ENCODE measurements at regions not wholly inside any gene's neighbourhood (a gene's known extent, or its start where the extent isn't known, plus 50 kb on each side); places are given as distances from the start of the nearest gene placed in this dataset.

- no peaks in the 10 kb centered on the region for H3K9me3 ChIP-seq (ENCODE audit: control insufficient read depth, low read depth, low read length)
- H3K4me1 ChIP-seq (ENCODE audit: insufficient read depth, low read length), result no peaks in the 10 kb centered on the region; the same call in 1 of the 2 replicates
- no peak overlapping the region for H2BK20ac ChIP-seq (ENCODE audit: low read depth, low read length, poor library complexity, severe bottlenecking)
- no CpG with 5 or more reads among the region's 2 CpGs for WGBS (ENCODE audit: extremely low coverage, insufficient read length, low lambda C conversion rate)
- H3K79me2 ChIP-seq (ENCODE audit: insufficient read depth, low read length), result no peaks in the 10 kb centered on the region
- Mint-ChIP-seq H3K4me1 (peaks cover 15 to 16% of the 10 kb centered on the region in 2 experiments; a peak in 3 of 4 replicates), H3K27me3 (ENCODE audit: low read depth) (no peaks in the 10 kb centered on the region), H3K9me3 (peaks cover 4 to 7% of the 10 kb centered on the region in 2 experiments), H3K36me3 (ENCODE audit: insufficient read depth in 1 of 3, low read depth in 3 of 3) (peaks cover 3 to 8% (median 4%) of the 10 kb centered on the region in 3 experiments; a peak in 5 of 7 replicates), H3K27ac (no peak overlapping the region), H3K4me3 (no peak overlapping the region)
- no peak overlapping the region for H3K14ac ChIP-seq (ENCODE audit: insufficient read depth, low read length)
- TF ChIP-seq, protein P1, sequence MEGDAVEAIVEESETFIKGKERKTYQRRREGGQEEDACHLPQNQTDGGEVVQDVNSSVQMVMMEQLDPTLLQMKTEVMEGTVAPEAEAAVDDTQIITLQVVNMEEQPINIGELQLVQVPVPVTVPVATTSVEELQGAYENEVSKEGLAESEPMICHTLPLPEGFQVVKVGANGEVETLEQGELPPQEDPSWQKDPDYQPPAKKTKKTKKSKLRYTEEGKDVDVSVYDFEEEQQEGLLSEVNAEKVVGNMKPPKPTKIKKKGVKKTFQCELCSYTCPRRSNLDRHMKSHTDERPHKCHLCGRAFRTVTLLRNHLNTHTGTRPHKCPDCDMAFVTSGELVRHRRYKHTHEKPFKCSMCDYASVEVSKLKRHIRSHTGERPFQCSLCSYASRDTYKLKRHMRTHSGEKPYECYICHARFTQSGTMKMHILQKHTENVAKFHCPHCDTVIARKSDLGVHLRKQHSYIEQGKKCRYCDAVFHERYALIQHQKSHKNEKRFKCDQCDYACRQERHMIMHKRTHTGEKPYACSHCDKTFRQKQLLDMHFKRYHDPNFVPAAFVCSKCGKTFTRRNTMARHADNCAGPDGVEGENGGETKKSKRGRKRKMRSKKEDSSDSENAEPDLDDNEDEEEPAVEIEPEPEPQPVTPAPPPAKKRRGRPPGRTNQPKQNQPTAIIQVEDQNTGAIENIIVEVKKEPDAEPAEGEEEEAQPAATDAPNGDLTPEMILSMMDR (conservative IDR thresholded peaks at IDR 0.05), result no peak
- no peaks in the 10 kb centered on the region for H3K27me3 ChIP-seq (ENCODE audit: insufficient read depth, low read length)
- no peak overlapping the region for H3K9ac ChIP-seq (ENCODE audit: extremely low read depth, insufficient read length, low read length)
- H2BK12ac ChIP-seq (ENCODE audit: insufficient read length, low read depth, low read length), result no peak overlapping the region
- no peak overlapping the region for H3T11ph ChIP-seq (ENCODE audit: low read length)
- H3K4ac ChIP-seq (ENCODE audit: low read depth, low read length), result no peak overlapping the region
- H2BK120ac ChIP-seq (ENCODE audit: low read depth, low read length, poor library complexity, severe bottlenecking), result no peak overlapping the region
- H2BK5ac ChIP-seq (ENCODE audit: insufficient read length, low read length), result no peak overlapping the region
- no peak overlapping the region for H3K18ac ChIP-seq (ENCODE audit: insufficient read length, low read depth, low read length)
- H2BK15ac ChIP-seq (ENCODE audit: low read depth, low read length), result no peak overlapping the region
- H3K79me1 ChIP-seq (ENCODE audit: insufficient read depth, low read depth, low read length, poor library complexity, severe bottlenecking), result no peaks in the 10 kb centered on the region
- H4K91ac ChIP-seq (ENCODE audit: insufficient read length, low read depth, low read length), result no peak overlapping the region
- H3K23ac ChIP-seq (ENCODE audit: insufficient read length, low read depth, low read length), result no peak overlapping the region
- DNase-seq, result no peak
- no peak overlapping the region for H2AK5ac ChIP-seq (ENCODE audit: insufficient read length, low read length)
- H3K56ac ChIP-seq (ENCODE audit: insufficient read length, low read depth, low read length), result no peak overlapping the region
- no peak overlapping the region for H2AFZ ChIP-seq (ENCODE audit: low read length)
- no peak overlapping the region for H4K8ac ChIP-seq (replicated peaks; ENCODE audit: insufficient read length, low read depth, low read length)
- no peak overlapping the region for H4K5ac ChIP-seq (ENCODE audit: insufficient read length, low read depth, low read length)
- no peak overlapping the region for H3K4me2 ChIP-seq (ENCODE audit: insufficient read depth, insufficient read length, low read length)
- H4K20me1 ChIP-seq (ENCODE audit: control insufficient read depth, insufficient read depth, insufficient read length), result no peaks in the 10 kb centered on the region
- no peak overlapping the region for H3K27ac ChIP-seq (ENCODE audit: insufficient read length, low read depth, low read length)
- no peaks in the 10 kb centered on the region for H3K23me2 ChIP-seq (ENCODE audit: insufficient read length, low read depth, low read length, poor library complexity, severe bottlenecking)
Measured at GRCh38 chr4:152220201-152220666, 315.7 kb downstream of the FBXW7 start.
